NCI-H345 (cell line): ENCODE measurements at regions not wholly inside any gene's neighbourhood (a gene's known extent, or its start where the extent isn't known, plus 50 kb on each side); places are given as distances from the start of the nearest gene placed in this dataset.

Experiments
- DNase-seq: peaks from one replicate; lab custom pipeline; 2025; lab: John Stamatoyannopoulos, UW

DNA sequence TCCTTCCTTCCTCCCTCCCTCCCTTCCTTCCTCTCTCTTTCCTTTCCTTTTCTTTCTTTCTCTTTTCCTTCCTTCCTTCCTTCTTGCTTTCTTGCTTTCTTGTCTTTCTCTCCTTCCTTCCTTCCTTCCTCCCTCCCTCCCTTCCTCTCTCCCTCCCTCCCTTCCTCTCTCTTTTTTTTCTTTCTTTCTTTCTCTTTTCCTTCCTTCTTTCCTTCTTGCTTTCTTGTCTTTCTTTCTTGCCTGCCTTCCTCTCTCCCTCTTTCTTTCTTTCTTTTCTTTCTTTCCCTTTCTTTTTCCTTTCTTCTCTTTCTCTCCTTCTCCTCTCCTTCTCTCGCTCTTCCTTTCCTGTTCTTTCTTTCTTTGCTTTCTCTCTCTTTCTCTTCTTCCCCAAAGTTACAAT is 728.4 kb upstream of the ADAMTS5 start:
- no peak for DNase-seq

DNA sequence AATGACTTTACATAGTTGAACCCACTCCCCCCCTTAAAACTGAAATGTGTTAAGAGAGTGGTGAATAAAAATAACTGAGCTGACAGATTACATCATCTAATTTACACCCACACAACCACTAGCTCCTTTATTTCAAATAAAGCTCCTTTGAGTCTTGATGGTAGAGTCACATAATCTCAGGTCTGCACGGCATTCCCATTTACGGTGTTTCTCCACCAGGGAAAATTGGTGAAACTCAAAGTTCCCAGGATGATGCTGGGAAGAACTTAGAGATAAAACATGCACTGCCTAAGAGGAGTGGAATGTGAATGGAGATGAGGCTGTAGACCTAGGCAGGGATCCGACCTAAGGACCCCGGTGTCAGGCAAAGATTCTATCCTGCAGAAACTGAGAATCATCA is 727.8 kb upstream of the ADAMTS5 start:
- DNase-seq, result no peak

DNA sequence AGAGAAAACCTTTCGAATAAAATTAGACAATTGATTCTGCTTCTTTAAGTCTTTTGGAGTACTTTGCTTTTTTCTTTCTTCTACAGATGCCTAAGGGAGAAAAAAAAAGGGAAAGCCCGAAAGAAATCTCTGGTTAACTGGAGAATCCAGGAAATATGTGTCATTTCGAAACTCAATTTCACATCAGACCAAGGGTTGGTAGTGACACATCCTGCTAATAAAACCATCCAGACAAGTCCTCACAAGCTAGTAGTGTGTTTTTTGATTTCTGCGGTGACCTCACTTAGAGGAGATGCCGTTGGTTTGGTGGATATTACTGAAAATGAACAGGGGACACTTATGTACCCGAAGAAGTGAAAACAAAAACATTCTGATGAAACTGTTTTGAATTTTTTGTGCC is 726.5 kb upstream of the ADAMTS5 start:
- no peak for DNase-seq

DNA sequence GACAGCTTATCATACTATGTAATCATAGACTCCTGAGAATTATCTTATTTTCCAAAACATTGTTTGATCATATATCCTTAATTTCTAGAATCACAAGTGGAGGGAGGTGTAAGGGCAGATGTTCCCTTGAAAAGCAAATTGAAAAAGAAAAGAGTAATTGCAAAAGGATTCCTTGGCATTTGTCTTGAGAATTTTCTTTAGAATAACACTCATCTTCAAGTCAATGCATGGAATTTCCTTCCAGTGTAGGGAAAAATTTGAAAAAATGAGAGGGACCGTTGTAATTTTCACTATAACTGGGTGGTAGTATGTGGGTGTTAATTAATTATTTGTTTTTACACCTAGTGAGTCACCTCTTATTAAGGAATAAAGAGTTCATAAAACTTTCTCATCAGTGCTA is 724.6 kb upstream of the ADAMTS5 start:
- DNase-seq, result no peak

DNA sequence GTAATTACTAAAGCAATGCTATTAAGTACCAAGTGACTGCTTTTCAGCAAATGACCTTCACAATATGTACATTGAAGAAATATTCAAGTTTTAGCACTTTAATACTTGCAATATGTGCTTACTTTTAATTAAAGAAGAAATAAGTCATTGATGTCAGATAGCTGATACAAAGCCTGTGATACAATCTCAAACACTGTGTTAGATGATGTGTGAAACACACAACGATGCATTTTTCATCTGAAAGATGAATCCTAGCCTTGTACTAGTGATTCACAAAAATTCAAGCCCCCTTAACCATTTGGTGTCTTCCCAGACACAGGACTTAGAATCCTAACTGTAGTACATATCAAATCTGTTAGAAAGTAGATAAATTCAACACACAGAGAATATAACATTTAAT is 724.1 kb upstream of the ADAMTS5 start:
- no peak for DNase-seq

DNA sequence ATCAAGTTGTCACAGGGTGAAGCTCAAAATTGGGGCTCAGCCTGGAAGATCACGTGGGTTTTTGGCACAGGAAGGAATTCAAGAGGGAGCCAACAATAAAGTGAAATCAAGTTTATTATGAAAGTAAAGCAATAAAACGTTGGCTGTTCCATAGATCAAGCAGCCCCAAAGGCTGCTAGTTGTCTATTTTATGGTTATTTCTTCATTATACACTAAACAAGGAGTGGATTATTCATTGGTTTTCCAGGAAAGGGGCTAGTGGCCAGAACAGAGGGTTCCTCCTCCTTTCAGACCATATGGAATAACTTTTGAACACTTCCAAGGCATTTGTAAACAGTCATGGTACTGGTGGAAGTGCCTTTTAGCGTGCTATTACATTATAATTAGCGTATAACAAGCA is 723.5 kb upstream of the ADAMTS5 start:
- no peak for DNase-seq

DNA sequence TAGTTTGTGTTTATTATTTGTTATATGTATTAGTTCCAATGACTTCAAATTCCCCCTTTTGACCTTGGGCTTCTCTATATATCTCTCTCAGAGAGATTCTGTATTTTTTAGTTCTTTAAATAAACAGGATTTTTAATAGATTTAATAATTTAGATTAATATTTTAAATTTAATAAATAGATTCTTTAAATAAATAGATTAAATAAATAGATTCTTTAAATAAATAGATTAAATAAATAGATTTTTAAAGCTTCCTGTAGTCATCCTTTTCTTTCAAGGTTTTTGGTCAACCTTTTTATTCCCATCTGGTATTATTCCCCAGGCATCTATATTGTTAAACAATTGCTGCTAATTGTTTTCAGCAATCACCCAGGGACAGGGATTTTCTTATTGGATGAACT is 721.9 kb upstream of the ADAMTS5 start:
- no peak for DNase-seq

DNA sequence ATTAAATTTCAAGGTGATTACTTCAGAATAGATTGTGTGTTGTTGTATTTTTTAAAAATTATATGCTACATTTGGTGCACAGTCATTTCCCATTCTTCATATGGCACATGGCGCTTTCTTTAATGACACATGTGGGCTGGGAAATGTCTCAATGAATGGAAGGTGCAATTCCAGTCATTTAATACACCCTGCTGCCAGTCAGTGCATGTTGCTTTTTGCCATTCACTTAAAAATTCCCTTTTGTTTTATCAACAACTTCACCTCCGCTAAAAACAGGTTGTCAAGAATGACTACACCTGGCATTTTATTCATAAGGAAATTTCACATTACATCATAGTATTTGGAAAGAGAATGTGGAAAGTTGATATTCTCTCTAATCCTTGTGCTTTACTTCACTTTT is 716.4 kb upstream of the ADAMTS5 start:
- no peak for DNase-seq

DNA sequence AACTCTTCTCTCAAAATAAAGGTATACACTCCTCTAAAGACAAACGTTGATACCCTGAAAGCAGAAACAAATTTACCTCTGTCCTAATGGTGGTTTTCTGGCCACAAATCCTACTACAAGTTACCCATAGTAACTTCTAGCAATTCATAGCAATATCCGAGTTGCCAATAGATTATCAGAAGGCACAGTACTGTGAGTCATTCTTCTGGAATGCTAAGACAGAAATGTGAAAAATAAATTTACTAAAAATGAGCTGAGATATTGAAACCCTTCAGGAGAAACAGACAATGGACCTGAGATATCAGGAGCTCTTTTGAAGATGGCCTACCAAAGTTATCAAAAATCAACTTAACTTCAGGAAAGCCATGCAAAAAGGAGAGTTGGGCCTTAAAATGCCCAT is 715.0 kb upstream of the ADAMTS5 start:
- DNase-seq, result no peak

DNA sequence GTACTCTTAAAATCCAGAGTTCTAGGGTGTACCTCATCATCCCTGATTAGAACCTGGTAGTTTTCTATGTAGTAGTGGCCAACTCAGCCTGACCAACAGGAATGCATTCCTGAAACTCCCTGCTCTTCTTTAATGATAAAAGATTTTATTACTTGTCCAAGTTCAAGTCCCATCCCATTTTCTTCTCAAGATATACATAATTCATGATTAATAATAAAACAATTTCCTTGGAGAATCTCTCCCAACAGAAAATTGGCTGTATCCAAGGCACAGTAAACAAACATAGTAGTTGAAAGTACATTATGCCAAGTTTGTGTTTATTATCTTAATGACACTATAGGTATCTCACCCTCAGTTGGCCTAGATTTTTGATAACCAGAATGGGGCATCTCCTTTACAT is 714.1 kb upstream of the ADAMTS5 start:
- no peak for DNase-seq

DNA sequence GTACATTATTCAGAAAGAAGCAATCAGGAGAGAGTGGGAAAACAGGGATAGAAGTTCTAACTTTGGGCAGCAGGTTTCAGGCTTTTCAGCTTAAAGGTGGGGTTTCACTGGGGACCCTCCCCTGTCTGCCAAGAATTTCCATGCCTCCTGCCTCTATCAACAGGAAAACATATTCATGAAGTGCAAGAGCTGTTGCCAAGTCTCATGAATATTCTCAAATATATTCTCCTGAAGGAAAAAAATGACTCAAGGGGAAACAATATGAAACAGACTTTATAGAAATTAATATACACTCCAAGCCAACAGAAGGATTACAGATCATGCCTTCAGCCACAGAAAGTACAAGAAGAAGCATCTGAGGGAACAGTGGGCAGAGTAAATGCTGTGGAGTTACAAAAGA is 713.3 kb upstream of the ADAMTS5 start:
- no peak for DNase-seq

DNA sequence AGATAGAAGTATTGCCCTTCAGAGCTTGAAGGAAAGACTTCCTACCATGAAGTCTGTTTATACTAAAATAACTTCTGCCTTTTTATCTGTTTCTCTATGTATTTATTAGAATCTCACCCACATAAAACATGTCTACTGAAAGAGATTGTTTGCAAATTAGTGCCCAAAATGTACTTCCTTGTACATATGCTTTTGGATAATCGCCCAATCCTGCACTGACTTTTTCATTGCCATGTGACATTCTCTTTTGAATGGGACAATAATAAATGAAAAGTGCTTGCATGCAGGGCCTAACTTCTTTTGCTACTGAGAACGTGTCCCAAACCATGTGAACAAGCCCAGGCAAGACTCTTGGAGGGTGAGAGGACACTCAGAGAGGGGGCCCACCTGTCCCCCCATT is 711.6 kb upstream of the ADAMTS5 start:
- no peak for DNase-seq

DNA sequence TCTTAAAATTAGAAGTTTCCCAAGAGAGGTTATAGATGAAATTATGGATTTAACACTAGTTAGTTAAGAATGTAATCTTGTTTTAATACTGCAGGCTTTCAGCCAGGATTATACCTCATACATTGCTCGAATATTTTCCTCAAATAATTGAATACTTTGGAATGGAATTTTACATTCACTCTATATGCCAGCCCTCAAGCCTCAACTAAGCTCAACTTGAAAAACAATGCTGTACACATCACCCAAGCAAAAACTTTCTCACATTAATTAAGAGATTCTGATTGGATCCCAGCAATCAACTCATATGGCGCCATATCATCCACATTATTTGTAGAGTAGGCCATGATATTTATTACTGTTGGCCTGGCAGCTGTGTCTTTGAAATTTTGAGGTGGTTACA is 710.7 kb upstream of the ADAMTS5 start:
- DNase-seq, result no peak

DNA sequence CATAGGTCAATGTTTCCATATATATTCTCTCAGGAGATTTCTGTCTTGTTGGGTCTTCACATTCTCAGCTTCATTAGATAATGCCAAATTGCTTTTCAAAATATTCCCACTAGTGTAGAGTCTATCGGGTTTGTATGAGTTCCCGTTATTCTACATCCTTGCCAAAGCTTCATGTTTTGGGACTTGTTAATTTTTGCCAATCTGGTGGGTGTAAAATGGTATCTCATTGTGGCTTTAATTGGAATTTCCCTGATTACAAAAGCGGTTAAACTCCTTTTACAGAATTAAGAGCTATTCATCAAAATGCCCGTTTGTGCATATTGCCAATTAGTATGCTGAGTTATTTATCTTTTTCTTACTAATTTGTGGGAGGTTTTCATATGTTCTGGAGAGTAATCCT is 708.4 kb upstream of the ADAMTS5 start:
- DNase-seq, result no peak

DNA sequence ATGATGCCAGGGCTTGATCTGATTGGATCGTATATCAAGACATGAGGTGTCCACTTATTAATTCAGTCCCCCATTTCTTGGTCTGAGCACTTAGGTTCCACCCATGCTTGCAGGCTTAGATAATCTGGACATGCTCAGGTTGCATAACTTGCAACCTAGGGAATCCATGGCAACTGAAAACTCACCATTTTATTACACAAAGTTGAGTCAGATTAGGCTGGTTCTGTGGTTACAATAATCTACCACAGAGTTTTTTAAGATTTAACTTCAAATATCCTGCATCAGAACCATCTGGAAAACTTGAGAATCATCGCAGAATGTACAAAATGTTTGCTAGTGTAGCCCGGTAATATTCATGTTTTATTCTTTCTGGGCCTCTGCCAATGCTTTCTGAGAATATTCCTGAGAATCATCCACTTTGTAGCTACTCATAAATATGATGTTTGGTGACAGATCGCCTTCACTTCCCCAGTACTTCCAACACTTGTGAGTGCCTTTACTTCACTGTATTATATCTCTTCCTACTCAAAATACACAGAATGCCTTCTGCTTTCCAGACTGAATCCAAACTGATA is 707.2 kb upstream of the ADAMTS5 start:
- DNase-seq, result no peak

DNA sequence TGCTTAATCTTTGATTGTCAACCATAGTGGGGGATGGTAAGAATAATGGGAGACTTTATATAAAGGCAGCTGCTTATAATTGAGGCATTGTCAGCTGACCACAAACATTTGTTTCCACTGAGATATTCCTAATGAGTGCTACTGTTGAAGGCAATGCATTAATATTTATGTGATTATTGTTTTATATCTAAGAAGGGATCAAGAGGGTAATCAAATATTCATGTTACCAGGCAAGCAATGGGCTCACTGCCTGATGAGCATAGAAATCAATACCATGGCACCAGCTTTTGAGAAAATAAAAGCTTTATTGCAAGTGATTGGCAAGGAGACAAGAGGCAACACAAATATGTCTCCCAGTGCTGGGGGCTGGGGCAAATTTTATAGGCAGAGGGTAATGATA is 706.7 kb upstream of the ADAMTS5 start:
- DNase-seq, result no peak

DNA sequence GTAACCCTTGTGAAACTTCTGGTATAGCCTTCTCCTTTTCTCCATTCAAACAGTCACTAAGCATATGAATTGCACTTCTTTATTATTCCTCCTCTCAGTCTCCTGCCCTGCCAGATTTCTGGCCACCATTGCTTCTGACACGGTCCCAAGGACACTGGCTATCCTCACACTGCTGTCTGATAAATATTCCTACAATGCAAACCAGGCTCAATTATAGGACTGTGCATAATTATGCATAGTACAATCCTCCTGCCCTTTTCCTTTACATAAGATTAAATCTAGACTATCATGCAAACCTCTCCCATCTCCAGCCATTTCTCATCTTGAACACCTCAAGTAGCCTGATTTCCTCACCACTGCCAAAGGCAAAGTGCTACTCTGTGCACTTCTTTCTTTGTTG is 704.3 kb upstream of the ADAMTS5 start:
- DNase-seq, result no peak

DNA sequence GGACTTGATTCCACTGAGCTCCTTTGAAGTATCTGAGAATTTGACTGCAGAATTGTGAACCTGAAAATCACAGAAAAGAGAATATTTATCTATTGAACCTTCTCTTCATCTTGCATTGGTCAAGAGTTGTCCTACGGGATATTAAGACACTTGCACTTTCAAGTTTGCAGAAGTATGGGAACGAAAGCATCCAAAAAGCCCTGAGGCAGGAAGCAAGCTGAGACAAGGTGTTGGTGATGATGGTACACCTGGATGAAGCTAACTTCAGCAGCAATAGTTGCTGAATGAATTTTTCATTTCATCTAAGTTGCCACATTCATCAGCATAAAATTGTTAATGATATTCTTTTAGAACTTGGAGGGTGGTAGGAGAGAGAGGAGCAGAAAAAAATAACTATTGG is 686.6 kb upstream of the ADAMTS5 start:
- DNase-seq, result no peak

DNA sequence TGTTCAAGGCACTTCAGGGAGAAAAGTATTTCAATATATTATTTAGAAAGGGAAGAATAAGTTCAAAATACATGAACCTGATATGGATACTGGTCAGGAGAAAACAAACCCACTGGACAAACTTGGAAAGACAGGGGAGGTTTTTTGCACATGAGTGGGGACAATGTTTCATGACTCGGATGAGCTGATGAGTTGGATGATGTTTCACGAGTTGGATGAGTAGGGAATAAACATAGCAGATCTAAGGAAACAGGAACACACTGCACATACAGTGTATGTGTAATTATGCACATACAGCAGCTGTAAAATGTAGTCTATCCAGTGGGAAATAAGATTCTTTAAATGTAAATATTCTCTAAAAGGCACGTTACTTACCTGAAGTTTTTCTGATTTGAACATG is 682.9 kb upstream of the ADAMTS5 start:
- DNase-seq, result no peak

DNA sequence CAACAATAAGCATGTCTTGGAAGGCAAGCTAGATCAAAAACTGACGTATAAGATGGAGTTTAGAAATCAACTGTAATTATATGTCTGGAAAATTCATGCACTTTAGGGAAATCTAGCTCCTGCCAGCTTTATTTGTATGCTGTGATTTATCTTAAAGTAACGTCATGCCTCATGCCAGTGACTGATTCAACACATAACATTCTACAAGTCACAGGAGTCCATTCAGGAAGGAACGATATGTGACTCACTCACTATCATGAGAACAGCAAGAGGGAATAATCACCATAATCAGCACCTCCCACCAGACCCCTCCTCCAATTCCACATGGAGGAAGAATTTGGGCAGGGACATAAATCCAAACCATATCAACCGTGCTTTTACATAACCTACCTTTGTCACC is 682.4 kb upstream of the ADAMTS5 start:
- DNase-seq, result no peak

DNA sequence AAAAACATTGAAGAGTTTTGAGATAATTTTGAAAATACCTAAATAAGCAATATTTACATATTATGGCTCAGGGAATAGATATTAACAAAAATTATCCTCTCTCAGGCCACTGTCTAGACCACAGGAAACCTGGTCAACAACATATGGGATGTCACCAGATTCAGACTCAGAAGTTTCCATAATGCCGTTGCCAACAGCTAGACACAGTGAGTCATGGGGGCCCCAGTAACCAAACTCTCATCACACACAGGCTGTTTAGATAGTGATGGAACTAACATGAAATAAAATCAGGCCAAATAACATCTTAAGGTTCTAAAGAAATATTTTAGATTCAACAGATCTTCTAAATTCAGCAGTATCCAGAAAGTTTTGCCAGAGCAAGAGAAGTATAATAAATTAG is 681.7 kb upstream of the ADAMTS5 start:
- DNase-seq, result no peak

DNA sequence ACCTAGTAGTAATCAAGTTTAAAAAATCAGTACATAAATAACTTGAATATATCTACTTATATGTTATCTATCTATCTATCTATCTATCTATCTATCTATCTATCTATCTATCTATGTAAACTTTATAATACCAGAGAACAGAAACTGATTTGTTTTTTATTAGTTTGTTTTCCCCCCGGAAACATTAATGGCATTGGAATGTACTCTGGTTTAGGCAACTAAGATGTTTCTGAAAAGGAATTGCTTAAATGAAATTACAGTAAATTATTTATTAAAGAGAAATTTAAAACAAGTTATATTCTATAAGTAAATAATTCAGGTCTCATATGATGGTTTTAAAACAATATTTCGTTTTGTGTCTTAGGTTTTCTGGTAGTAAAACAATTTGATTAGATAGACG is 681.0 kb upstream of the ADAMTS5 start:
- no peak for DNase-seq

DNA sequence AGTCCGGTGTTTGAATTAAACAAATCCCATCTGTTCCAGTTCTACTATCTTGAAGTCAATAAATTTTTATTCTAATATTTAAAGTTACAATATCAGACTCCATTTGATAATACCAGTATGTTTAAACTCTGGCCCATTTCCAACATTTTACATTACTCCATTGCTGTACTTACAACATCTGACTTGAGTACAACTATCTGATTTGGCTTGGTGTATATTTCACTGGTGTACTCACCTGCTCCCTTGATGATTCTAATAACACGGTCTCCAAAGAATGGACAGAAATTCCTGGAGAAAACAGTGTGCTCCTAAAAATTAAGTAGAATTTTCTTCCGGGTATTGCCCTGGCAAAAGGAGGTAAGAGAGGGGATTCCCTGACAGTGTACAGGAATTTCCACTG is 680.5 kb upstream of the ADAMTS5 start:
- DNase-seq, result no peak

DNA sequence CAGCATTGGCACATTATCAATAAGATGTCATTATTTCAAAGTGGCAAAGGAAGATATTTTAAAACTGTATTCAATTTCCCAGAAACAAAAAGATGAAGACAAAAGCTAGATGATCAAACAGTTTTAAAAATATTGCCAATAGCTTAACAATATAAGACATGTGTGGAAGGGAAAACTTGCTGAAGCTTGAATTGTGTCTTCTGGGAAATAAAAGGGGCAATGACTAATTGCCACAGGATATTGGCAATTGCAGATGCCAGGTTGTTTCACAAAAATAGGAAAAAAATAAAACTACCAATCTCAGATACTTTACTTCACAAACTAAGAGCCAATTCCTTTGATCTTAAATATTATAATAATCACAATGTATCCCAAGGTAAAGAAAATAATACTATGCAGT is 679.8 kb upstream of the ADAMTS5 start:
- no peak for DNase-seq

DNA sequence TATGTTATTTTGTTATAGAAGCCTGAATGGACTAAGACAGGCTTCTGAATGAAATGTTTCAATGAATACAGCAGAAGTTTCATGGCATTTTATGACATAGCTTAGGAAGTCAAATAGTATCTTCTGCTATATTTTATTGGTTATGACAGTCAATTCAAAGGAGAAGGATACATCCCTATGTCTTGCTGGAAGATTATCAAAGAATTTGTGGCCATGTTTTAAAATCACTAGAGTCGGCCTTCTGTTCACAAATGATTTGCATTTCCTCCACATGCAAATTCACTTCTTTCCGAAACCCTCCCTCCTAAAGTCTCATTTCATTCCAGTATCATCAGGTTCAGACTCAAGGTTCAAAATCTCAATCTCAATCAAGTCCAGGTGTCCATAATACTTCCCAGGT is 679.2 kb upstream of the ADAMTS5 start:
- no peak for DNase-seq
